Pancreas (tissue), 10 donors: ENCODE measurements at regions not wholly inside any gene's neighbourhood (a gene's known extent, or its start where the extent isn't known, plus 50 kb on each side); places are given as distances from the start of the nearest gene placed in this dataset.

ENCODE experiments used
- ATAC-seq, 4 donors: fragments of 200-7000 bp; cut with Tn5 transposase; one replicate each; pipeline versions ENCODE4 v1.8.0 to v1.9.1; 2020; ENCODE audit warnings: mild to moderate bottlenecking in 4 of 4, moderate library complexity in 4 of 4
- DNase-seq, 6 donors: peaks; one replicate each; pipeline ENCODE4 v3.0.0-alpha.2; 2020
- FAIRE-seq: peaks from 2 replicates; lab custom pipeline; 2012; peaks lifted over from hg19 to GRCh38; lab: Jason Lieb, UNC
- H3K27ac ChIP-seq, 4 donors: fragments of 200-600 bp; sonication (generic); 1 replicate in 3 of 4; 2 replicates in 1 of 4; pipeline versions ENCODE4 v1.5.0 to v1.8.0; 2020
- H3K27me3 ChIP-seq, 4 donors: fragments of 200-600 bp; one replicate each; pipeline ENCODE4 v1.8.0; 2021
- H3K36me3 ChIP-seq, 3 donors: fragments of 200-600 bp; sonication (generic) in 1 of 3; one replicate each; pipeline versions ENCODE4 v1.5.0 to v1.8.0; 2020 to 2021
- H3K4me1 ChIP-seq, 3 donors: fragments of 200-600 bp; one replicate each; pipeline ENCODE4 v1.8.0; 2021
- H3K4me3 ChIP-seq, 4 donors: fragments of 200-600 bp; sonication (generic) in 2 of 4; one replicate each; pipeline versions ENCODE4 v1.5.0 to v1.8.0; 2020 to 2021
- H3K9me3 ChIP-seq, 4 donors: fragments of 200-600 bp; one replicate each; pipeline ENCODE4 v1.8.0; 2021
- CTCF ChIP-seq, 4 donors: fragments of 200-600 bp; sonication (generic) in 3 of 4; IDR thresholded peaks; one replicate each; pipeline versions ENCODE4 v1.5.0 to v1.8.0; 2021; ENCODE audit warnings: antibody characterized with exemption in 4 of 4
- WGBS, 2 donors: extraction: QIAGEN DNeasy Blood & Tissue Kit; methylation state at CpG; one replicate each; pipeline ENCODE4 v1.1.7; 2013; 5-methylcytosine and 5-hydroxymethylcytosine counted together
- intact Hi-C, 3 donors: fragments of 100-400 bp; cut with DNase I; formaldehyde crosslinking; loops; one replicate each; pipeline versions ENCODE4 v1.11.1 to v1.14.2; 2022
- donor health status: healthy with polysubstance abuse.
- donor health status: DM: no; HTN: no; CAD: no; lungs with moderate emphysema.
- donor health status: DM: no; HTN: no; CAD: no.
- donor health status: control.
- donor health status: control.
- donor health status: Bipolar disorder and iron deficiency.
- donor health status: DM: yes; HTN: yes; CAD: no.
- donor health status: DM: no; HTN: no; CAD: no.
- donor health status: DM: no; HTN: no; CAD: no.
- donor health status: DM: yes; HTN: yes; CAD: no.

- Histone ChIP-seq H3K4me1 (no peaks in the 10 kb centered on the region), H3K36me3 (no peaks in the 10 kb centered on the region), H3K9me3 (no peaks in the 10 kb centered on the region), H3K4me3 (no peak overlapping the region), H3K27ac (no peak overlapping the region), H3K27me3 (no peaks in the 10 kb centered on the region)
- intact Hi-C loops: no loop called here
- FAIRE-seq (no peak), ATAC-seq (no peak), DNase-seq (no peak)
- WGBS, 2 donors: 77 to 82% methylated on average over 5 to 8 of the region's 8 CpGs
- TF ChIP-seq CTCF (IDR thresholded peaks at IDR 0.05): no peak
These were observed 297.0 kb downstream of the HNRNPD start for GRCh38 chr4:82076809-82077208.

- ATAC-seq (no peak), DNase-seq (no peak), FAIRE-seq (no peak)
- Histone ChIP-seq H3K36me3 (no peaks in the 10 kb centered on the region), H3K4me3 (no peak overlapping the region), H3K9me3 (no peaks in the 10 kb centered on the region), H3K27me3 (no peaks in the 10 kb centered on the region), H3K27ac (no peak overlapping the region), H3K4me1 (no peaks in the 10 kb centered on the region)
- intact Hi-C loops: no loop called here
- WGBS, 2 donors: 59 to 63% methylated on average over 1 of the region's 1 CpG
- no peak for TF ChIP-seq CTCF (IDR thresholded peaks at IDR 0.05)
These were observed 297.4 kb downstream of the HNRNPD start for GRCh38 chr4:82076359-82076758.

- intact Hi-C loops: no loop called here
- no peak for ATAC-seq
These were observed 301.8 kb downstream of the HNRNPD start for GRCh38 chr4:82071951-82072350.

GRCh38 chr4:82069883-82070638 is 303.7 kb downstream of the HNRNPD start:
- WGBS, 2 donors: 52 to 54% methylated on average over 4 of the region's 4 CpGs
- intact Hi-C loops: no loop called here
- Histone ChIP-seq H3K36me3 (no peaks in the 10 kb centered on the region), H3K9me3 (no peaks in the 10 kb centered on the region), H3K4me1 (no peaks in the 10 kb centered on the region), H3K4me3 (no peak overlapping the region), H3K27me3 (no peaks in the 10 kb centered on the region), H3K27ac (no peak overlapping the region)
- FAIRE-seq (no peak), ATAC-seq (no peak), DNase-seq (no peak)
- TF ChIP-seq CTCF (IDR thresholded peaks at IDR 0.05): no peak

More at GRCh38 chr4:82071951-82072350, 301.8 kb downstream of the HNRNPD start:
- Histone ChIP-seq H3K27me3 (no peaks in the 10 kb centered on the region), H3K9me3 (no peaks in the 10 kb centered on the region), H3K27ac (no peak overlapping the region), H3K36me3 (no peaks in the 10 kb centered on the region), H3K4me1 (no peaks in the 10 kb centered on the region), H3K4me3 (no peak overlapping the region)
- no peak for TF ChIP-seq CTCF (IDR thresholded peaks at IDR 0.05)
- FAIRE-seq: no peak
- DNase-seq: no peak

- H3K27ac ChIP-seq: no peak overlapping the region
- peaks cover 0 to 5% (median 0%) of the 10 kb centered on the region in 4 donors for H3K27me3 ChIP-seq
- no peak for TF ChIP-seq CTCF (IDR thresholded peaks at IDR 0.05)
- intact Hi-C loops: no loop called here
- no peak for FAIRE-seq
- no peak for ATAC-seq
- H3K9me3 ChIP-seq: no peaks in the 10 kb centered on the region
- DNase-seq: no peak
- whole genome bisulfite sequencing, 2 donors: 40 to 61% methylated on average over 1 of the region's 1 CpG
- H3K36me3 ChIP-seq: no peaks in the 10 kb centered on the region
- no peaks in the 10 kb centered on the region for H3K4me1 ChIP-seq
- no peak overlapping the region for H3K4me3 ChIP-seq
These were observed 310.8 kb downstream of the HNRNPD start for GRCh38 chr4:82063017-82063416.
